HG02610 (cell line): ENCODE measurements at regions not wholly inside any gene's neighbourhood (a gene's known extent, or its start where the extent isn't known, plus 50 kb on each side); places are given as distances from the start of the nearest gene placed in this dataset.
"Not testable (repeated sequence)": the region's sequence is repeated elsewhere in the genome, so short reads cannot be mapped to it uniquely, and the experiment has no call there.

Experiments used
- ATAC-seq: cut with Tn5 transposase; IDR thresholded peaks from one replicate; pipeline ENCODE4 v1.9.1; 2021; ENCODE audit warnings: mild to moderate bottlenecking, moderate library complexity; ENCODE audit not compliant: unreplicated experiment

DNA sequence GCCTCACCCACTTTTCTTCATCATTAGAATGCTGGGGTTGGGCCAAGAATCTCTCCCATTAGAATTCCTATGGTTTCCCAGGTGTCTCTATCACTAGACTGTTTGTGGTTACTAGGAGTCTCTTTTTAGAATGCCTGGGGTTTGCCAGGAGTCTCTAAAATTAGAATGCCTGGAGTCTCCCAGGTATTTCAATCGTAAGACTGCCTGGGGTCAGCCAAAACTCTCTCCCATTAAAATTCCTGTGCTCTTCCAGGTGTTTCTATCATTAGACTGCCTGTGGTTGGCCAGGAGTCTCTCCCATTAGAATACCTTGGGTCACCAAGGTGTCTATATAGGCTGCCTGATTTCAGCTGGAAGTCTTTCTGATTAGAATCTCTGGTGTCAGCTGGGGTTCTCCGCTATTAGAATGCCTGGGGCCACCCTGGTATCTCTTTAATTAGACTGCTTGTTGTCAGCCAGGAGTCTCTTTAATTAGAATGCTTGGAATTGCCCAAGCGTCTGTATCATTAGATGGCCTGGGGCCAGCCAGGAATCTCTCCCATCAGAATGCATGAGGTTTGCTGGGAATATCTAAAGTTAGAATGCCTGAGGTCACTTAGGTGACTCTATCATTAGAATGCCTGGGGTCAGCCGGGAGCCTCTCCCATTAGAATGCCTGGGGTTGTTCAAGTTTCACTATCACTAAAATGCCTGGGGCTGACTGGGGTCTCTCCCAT is 1479.2 kb downstream of the UQCRFS1 start:
- ATAC-seq, result no peak

DNA sequence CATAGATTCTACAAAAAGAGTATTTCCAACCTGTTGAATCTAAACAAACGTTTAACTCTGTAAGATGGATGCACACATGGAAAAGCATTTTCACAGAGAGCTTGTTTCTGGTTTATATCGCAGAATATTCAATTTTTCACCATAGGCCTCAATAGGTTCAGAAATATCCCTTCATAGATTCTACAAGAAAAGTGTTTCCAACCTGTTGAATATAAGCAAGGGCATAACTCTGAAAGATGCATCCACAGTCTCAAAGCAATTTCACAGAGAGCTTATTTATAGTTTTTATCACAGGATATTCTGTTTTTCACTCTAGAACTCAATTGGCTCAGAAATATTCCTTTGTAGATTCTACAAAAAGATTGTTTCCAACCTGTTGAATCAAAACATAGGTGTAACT is 1483.6 kb downstream of the UQCRFS1 start:
- no peak for ATAC-seq

DNA sequence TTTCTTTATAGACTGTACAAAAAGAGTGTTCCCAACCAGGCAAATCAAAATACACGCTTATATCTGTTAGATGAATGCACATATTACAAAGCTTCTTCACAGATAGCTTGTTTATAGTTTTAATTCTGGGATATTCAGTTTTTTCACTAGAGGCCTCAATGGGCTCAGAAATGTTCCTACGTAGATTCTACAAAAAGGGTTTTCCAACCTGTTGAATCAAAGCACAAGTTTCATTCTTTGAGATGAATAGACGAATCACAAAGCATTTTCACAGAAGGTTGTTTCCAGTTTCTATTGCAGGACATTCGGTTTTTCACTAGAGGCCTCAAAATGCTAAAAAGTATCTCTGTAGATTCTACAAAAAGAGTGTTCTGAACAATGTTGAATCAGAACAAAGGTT is 1490.3 kb downstream of the UQCRFS1 start:
- no peak for ATAC-seq

DNA sequence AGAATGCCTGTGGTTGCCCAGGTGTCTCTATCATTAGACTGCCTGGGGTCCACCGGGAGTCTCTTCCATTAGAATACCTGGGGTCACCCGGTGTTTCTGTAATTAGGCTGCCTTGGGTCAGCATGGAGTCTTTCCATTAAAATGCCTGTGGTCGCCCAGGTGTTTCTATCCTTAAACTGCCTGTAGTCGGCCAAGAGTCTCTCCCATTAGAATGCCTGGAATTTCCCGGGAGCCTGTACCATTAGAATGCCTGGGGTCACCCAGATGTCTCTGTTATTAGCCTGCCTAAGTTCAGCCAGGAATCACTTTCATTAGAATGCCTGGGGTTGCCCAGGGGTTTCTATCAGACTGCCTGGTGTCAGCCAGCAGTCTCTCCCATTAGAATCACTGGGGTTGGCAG is 1492.8 kb downstream of the UQCRFS1 start:
- ATAC-seq, result no peak

DNA sequence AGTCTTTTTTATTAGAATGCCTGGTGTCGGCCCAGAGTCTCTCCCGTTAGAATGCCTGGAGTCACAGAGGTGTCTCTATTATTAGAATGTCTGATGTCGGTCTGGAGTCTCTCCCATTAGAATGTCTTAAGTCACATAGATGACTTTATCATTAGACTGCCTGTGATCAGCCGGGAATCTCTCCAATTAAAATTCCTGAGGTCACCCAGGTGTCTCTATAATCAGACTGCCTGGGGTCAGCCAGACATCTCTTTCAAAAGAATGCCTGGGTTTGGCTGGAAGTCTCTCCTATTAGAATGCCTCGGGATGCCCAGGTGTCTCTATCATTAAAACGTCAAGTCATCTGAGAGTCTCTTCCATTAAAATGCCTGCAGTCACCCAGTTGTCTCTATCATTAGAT is 1493.9 kb downstream of the UQCRFS1 start:
- no peak for ATAC-seq

DNA sequence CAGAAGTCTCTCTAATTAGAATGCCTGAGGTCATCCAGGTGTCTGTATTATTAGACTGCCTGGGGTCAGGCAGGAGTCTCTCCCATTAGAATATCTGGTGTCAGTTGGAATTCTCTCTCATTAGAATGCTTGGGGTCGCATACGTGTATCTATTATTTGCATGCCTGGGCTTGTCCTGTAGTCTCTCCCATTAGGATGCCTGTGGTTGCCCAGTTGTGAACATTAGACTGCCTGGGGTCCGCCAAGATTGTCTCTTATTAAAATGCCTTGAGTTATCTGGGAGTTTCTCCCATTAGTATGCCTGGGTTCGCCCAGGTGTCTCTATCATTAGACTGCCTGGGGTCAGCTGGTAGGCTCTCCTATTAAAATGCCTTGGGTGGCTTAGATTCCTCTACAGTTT is 1494.7 kb downstream of the UQCRFS1 start:
- no peak for ATAC-seq

DNA sequence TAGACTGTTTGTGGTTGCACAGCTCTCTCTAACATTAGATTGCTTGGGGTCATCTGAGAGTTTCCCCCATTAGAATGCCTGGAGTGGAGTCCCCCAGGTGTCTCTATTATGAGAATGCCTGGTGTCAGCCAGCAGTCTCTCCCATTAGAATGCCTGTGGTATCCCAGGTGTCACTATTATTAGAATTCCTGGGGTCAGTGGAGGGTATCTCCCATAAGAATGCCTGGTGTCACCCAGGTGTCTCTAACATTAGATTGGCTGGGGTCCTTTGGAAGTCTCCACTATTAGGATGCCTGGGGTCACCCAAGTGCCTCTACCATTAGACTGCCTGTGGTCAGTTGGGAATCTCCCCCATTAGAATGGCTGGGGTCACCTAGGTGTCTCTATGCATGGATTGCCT is 1495.1 kb downstream of the UQCRFS1 start:
- no peak for ATAC-seq

DNA sequence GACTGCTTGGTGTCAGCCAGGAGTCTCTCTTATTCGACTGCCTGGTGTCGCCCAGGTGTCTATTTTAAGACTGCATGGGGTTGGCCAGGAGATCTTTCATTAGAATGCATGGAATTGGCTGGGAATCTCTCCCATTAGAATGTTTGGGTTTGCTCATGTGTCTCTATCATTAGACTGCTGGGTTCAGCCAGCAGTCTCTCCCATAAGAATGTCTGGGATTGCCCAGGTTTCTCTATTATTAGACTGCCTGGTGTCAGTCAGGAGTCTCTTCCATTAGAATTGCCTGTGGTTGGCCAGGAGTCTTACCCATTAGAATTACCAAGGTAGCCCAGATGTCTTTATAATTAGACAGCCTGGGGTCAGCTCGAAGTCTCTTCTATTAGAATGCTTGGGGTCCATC is 1496.0 kb downstream of the UQCRFS1 start:
- ATAC-seq, result no peak

DNA sequence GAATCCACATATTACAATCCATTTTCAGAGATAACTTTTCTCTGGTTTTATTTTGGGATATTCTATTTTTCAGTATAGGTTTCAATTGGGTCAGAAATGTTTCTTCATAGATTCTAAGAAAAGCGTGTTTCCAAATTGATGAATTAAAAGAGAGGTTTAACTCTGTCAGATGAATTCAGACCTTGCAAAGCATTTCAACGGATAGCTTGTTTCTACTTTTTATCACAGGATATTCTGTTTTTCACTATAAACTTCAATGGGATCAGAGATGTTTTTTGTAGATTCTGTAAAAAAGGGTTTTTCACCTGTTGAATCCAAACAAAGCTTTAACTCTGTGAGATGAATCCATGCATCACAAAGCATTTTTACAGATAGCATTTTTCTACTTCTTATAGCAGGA is 1498.1 kb downstream of the UQCRFS1 start:
- no peak for ATAC-seq

DNA sequence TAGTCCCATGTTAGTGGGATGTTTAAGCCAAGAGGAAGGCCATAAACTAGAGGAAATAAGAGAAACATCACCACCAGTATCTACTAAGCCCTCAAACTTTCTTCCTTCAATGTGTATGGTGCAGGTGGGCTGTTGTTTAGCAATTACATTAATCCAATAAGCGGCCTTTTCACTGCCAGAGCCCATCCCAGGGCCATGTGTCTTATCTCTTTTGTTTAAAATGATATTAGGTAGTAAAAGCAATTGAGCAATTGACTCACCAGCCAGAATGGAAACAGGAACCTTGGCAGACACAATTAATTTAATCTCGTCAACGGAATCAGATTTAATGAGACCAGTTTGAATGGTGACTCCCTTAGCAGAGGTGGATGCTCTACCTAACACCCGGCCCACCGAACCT is 1503.5 kb downstream of the UQCRFS1 start:
- ATAC-seq, result no peak

DNA sequence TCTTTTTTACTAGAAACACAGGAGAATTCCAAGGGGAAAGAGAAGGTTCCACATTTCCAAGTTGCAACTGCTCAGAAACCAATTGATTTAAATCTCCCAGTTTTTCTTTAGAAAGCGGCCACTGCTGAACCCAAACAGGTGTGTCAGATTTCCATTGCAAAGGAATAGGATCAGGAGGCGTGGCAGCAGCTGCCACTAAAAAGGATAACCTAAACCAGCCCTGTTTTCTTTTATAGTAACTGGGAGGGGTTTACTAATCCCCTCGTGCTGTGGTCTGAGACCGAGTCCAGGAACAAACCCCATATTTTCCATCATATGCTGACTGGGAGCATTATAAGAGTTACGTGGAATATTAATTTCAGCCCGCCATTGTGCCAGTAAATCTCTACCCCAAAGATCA is 1504.0 kb downstream of the UQCRFS1 start:
- not testable (repeated sequence) for ATAC-seq

DNA sequence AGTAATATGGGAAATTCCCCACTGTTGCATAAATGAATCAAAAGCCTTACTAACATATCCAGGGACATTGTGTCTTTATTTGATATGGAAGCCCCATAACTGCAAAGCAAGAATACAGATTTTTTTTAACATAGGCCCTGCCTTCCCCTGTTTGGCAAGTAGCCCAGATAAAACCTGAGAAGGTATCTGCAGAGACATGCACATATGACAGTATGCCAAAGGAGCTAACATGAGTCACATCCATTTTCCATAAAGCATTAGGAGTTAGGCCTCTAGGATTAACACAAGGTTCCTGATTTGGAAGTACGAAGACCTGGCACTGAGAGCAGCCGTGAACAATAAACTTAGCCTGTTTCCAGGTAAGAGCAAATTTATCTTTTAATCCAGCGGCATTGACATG is 1505.9 kb downstream of the UQCRFS1 start:
- not testable (repeated sequence) for ATAC-seq

DNA sequence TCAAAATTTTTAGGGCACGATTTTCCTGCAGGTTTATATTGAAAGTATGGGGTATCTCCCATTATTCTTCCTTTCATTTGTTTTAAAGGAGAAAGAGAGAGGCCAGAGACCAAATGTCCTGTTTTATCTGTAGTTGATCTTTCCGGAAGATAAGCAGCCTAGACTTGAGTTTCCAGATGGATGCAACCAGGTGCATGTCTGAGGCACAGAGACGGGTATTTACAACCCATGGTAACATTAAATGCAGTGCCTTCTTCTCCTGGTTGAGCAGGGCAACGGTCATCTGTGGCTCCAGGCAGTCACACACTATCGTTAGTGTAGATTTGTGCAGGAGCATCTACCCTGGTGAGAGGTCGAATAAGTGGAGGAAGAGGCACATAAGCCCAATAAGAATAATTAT is 1507.1 kb downstream of the UQCRFS1 start:
- no peak for ATAC-seq

DNA sequence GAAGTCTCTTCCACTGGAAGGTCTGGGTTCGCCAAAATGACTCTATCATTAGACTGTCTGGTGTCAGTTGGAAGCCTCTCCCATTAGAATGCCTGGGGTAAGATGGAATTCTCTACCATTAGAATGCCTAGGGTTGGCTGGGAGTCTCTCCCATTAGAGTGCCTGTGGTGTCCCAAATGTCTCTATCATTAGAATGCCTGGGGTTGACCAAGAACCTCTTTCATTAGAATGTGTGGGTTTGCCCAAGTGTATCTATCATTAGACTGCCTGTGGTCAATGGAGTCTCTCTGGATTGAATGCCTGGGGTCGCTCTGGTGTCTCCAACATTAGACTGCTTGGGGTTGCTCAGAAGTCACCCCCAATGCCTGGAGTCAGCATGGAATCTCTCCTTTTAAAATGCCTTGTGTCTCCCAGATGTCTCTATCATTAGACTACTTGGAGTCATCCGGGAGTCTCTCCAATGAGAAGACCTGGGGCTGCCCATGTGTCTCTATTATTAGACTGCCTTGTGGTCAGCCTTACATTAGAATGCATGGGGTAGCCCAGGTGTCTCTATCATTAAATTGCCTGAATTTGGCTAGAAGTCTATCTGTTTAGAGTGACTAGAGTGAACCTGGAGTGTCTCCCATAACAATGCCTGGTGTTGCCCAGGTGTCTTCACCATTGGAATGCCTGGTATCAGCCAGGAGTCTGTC is 1518.4 kb downstream of the UQCRFS1 start:
- no peak for ATAC-seq

DNA sequence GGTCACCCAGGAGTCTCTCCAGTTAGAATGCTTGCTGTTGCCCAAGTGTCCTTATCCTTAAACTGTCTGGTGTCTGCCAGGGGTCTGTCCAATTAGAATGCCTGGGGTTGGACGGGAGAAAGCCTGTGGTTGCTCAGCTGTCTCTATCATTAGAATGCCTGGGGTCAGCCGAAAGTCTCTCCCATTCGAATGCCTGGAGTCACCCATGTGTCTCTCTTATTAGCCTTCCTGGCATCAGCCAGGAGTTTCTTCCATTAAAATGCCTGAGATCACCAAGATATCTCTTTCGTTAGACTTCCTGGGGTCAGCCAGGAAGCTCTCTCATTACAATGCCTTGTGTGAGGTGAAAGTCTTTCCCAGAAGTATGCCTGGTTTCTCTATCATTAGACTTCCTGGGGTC is 1521.0 kb downstream of the UQCRFS1 start:
- no peak for ATAC-seq

DNA sequence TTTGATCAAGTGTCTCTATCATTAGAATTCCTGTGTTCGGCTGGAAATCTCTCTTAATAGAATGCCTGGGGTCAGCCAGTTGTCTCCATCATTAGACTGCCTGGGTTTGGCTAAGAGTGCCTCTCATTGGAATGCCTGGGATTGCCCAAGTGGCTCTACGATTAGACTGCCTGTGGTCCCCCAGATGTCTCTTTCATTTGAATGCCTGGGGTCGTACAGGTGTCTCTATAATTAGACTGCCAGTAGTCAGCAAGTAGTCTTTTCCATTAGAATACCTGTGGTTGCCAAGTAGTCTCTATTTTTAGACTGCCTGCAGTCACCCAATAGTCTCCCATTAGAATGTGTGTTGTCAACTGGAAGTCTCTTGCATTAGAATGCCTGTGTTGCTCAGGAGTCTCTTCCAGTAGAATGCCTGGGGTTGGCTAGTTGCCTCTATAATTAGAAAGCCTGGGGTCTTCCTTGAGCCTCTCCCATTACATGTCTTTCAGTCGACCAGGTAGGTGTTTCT is 1523.2 kb downstream of the UQCRFS1 start:
- ATAC-seq, result no peak

DNA sequence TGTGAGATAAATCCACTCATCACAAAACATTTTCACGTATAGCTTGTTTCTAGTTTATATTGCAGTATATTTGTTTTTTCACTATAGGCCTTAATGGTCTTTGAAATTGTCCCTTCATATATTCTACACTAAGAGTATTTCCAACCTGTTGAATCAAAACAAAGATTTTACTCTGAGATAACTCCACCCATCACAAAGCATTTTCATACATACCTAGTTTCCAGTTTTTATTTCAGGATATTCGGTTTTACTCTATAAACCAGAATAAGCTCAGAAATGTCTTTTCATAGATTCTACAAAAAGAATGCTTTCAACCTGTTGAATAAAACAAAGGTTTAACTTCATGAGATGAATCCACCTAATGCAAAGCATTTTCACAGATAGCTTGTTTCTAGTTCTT is 1528.7 kb downstream of the UQCRFS1 start:
- no peak for ATAC-seq

DNA sequence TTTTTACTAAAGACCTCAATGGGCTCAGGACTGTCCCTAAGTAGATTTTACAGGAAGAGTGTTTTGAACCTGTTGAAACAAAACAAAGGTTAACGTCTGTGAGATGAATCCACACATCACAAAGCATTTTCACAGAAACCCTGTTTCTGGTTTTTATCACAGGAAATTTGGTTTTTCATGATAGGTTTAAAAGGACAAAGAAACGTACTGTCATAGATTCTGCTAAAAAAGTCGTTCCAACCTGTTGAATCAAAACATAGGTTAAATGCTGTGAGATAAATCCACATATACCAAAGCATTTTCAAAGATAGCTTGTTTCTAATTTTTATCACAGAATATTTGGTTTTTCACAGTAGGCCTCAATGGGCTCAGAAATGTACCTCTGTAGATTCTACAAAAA is 1531.0 kb downstream of the UQCRFS1 start:
- ATAC-seq, result no peak

DNA sequence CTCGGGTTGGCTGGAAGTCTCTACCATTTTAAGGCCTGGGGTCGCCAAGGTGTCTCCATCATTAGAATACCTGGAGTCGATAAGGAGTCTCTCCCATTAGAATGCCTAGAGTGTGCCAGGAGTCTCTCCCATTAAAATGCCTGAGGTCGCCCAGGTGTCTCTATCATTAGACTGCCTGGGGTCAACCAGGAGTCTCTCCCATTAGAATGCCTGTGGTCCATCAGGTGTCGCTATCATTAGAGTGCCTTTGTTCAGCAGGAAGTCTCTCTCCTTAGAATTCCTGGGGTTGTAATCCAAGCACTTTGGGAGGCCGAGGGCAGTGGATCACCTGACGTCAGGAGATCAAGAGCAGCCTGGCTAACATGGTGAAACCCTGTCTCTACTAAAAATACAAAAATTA is 1533.0 kb downstream of the UQCRFS1 start:
- ATAC-seq, result no peak

DNA sequence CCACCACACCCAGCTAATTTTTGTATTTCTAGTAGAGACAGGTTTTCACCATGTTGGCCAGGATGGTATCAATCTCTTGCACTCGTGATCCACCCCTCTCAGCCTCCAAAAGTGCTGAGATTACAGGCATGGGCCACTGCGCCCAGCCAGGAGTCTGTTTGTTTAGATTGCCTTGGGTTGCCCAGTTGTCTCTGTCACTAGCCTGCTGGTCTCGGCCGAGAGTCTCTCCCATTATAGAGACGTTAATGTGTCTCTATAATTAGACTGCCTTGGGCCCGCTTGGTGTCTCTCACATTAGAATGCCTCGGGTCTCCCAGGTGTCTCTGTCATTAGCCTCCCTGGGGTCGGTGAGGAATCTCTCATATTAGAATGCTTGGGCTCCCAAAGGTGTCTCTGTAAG is 1533.6 kb downstream of the UQCRFS1 start:
- ATAC-seq, result no peak

DNA sequence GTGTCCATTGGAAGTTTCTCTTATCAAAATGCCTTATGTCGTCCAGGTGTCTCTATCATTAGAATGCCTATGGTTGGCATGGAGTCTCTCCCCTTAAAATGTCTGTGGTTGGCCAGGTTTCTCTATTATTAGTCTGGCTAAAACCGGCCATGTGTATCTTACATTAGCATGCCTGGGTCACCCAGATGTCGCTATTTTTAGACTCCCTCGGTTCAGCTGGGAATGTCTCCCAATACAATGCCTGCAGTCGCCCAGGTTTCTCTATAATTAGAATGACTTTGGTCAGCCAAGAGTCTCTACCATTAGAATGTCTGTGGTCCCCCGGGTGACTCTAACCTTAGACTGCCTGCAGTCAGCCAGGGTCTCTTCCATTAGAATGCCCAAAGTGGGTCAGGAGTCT is 1536.1 kb downstream of the UQCRFS1 start:
- ATAC-seq, result no peak

DNA sequence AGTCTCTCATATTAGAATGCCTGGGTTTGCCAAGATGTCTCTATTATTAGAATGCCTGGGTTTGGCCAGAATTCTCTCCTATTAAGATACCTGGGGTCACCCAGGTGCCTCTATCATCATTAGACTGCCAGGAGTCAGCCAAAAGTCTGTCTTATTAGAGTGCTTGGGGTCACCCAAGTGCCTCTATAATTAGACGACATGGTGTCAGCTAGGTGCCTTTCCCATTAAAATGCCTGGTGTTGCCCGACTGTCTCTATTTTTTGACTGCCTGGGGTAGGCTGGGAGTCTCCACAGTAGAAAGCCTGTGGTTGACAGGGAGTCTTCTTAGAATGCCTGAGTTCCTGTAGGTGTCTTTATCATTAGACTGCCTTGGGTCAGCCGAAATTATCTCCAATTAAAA is 1536.6 kb downstream of the UQCRFS1 start:
- ATAC-seq, result no peak

DNA sequence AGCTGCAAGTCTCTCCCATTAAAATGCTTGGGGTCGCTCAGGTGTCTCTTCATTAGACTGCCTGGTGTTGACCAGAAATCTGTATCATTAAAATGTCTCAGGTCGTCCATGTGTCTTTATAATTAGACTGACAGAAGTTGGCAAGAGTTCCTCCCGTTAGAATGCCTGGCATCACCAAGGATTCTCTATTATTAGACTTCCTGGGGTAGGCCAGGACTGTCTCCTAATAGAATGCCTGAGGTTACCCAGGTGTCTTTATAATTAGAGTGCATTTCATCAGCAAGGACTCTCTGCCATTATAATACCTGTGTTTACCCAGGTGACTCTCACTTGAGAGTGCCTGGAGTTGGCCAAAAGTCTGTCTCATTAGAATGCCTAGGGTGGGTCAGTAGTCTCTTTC is 1537.2 kb downstream of the UQCRFS1 start:
- no peak for ATAC-seq
